H1 (cell line): ENCODE measurements at regions not wholly inside any gene's neighbourhood (a gene's known extent, or its start where the extent isn't known, plus 50 kb on each side); places are given as distances from the start of the nearest gene placed in this dataset.

Experiments used
- CTCF ChIA-PET: fragments of 300-600 bp; sonication (Branson Sonifier 250); formaldehyde crosslinking; loops from one replicate; lab custom pipeline; 2021; ENCODE audit not compliant: partially characterized antibody; lab: Charles Lee
- POLR2A ChIA-PET: fragments of 300-600 bp; sonication (Branson Sonifier 250); formaldehyde crosslinking; loops from one replicate; lab custom pipeline; 2021; ENCODE audit warnings: inconsistent platforms; ENCODE audit not compliant: partially characterized antibody; lab: Charles Lee
- DNase-seq, 2 experiments: peaks; one replicate each; pipeline versions ENCODE4 v3.0.0 to v3.0.0-alpha.2; 2010 to 2022; ENCODE audit warnings: low spot score in 2 of 2, low read depth in 1 of 2, mixed read lengths in 1 of 2
- FAIRE-seq: peaks from 2 replicates; lab custom pipeline; 2011; peaks lifted over from hg19 to GRCh38; lab: Jason Lieb, UNC
- H2AFZ ChIP-seq: 2 replicates; pipeline ENCODE4 v1.8.1; 2012; ENCODE audit warnings: low read length, inconsistent platforms
- H2AK5ac ChIP-seq: 2 replicates; pipeline ENCODE4 v1.6.1; 2013; ENCODE audit warnings: low read depth, low read length
- H2BK120ac ChIP-seq: replicated peaks from 2 replicates; pipeline ENCODE3; 2013; ENCODE audit warnings: low read depth, low read length, inconsistent platforms
- H2BK12ac ChIP-seq: 2 replicates; pipeline ENCODE4 v1.6.1; 2013; ENCODE audit warnings: low read depth, low read length
- H2BK15ac ChIP-seq: 2 replicates; pipeline ENCODE4 v1.6.1; 2013; ENCODE audit warnings: low read length
- H2BK20ac ChIP-seq: 2 replicates; pipeline ENCODE4 v1.6.1; 2013; ENCODE audit warnings: low read length
- H2BK5ac ChIP-seq: 2 replicates; pipeline ENCODE4 v1.6.1; 2013; ENCODE audit warnings: low read depth, low read length
- H3K14ac ChIP-seq: 2 replicates; pipeline ENCODE4 v1.6.1; 2013; ENCODE audit warnings: inconsistent platforms; ENCODE audit not compliant: insufficient read length
- H3K18ac ChIP-seq: 2 replicates; pipeline ENCODE4 v1.6.1; 2013; ENCODE audit warnings: low read length; ENCODE audit errors: extremely low read depth
- H3K23ac ChIP-seq: 2 replicates; pipeline ENCODE4 v1.6.1; 2013; ENCODE audit warnings: inconsistent platforms; ENCODE audit not compliant: insufficient read length
- H3K23me2 ChIP-seq: 2 replicates; pipeline ENCODE4 v1.6.1; 2013; ENCODE audit warnings: low read depth, low read length
- H3K27ac ChIP-seq: 2 replicates; pipeline ENCODE4 v1.6.1; 2011; ENCODE audit warnings: low read depth, low read length, inconsistent platforms
- H3K27me3 ChIP-seq, 4 experiments: replicated peaks in 1 of 4; 1 replicate in 1 of 4; 2 replicates in 3 of 4; pipeline versions ENCODE4 v1.6.1 to v1.8.1; 2011 to 2013; ENCODE audit warnings: low read length in 3 of 4, mild to moderate bottlenecking in 3 of 4, inconsistent platforms in 2 of 4, mixed read lengths in 2 of 4, moderate library complexity in 1 of 4; ENCODE audit not compliant: control insufficient read depth in 3 of 4, insufficient read depth in 3 of 4; ENCODE audit errors: extremely low read depth in 1 of 4
- H3K36me3 ChIP-seq, 4 experiments: 2 replicates each; pipeline versions ENCODE4 v1.6.1 to v1.8.1; 2011 to 2013; ENCODE audit warnings: mild to moderate bottlenecking in 4 of 4, low read length in 3 of 4, moderate library complexity in 2 of 4, control low read depth in 1 of 4, inconsistent platforms in 1 of 4; ENCODE audit not compliant: insufficient read depth in 4 of 4, control insufficient read depth in 2 of 4
- H3K4ac ChIP-seq: replicated peaks from 2 replicates; pipeline ENCODE3; 2013; ENCODE audit warnings: low read length, low read depth, mixed read lengths, inconsistent platforms; ENCODE audit not compliant: insufficient read length
- H3K4me1 ChIP-seq, 4 experiments: replicated peaks in 1 of 4; 1 replicate in 1 of 4; 2 replicates in 3 of 4; pipeline versions ENCODE4 v1.6.1 to v1.8.1; 2011 to 2013; ENCODE audit warnings: low read length in 3 of 4, inconsistent platforms in 2 of 4, mixed read lengths in 1 of 4; ENCODE audit not compliant: insufficient read depth in 4 of 4, control insufficient read depth in 3 of 4
- H3K4me2 ChIP-seq, 2 experiments: 2 replicates each; pipeline versions ENCODE4 v1.6.1 to v1.8.1; 2011 to 2013; ENCODE audit warnings: low read depth in 2 of 2, low read length in 2 of 2, control low read depth in 1 of 2, inconsistent platforms in 1 of 2, mild to moderate bottlenecking in 1 of 2; ENCODE audit not compliant: insufficient read depth in 1 of 2
- H3K4me3 ChIP-seq, 4 experiments: fragments of 200-600, 300-600 bp in 1 of 4; sonication (generic), shearing (Covaris generic), sonication (Bioruptor Twin) in 1 of 4; 2 replicates each; pipeline versions ENCODE4 v1.5.1 to v1.8.1; 2011 to 2016; ENCODE audit warnings: low read length in 4 of 4, low read depth in 3 of 4, control low read depth in 2 of 4, inconsistent platforms in 2 of 4, mild to moderate bottlenecking in 2 of 4, mixed read lengths in 1 of 4, moderate library complexity in 1 of 4; ENCODE audit not compliant: insufficient read depth in 2 of 4; ENCODE audit errors: extremely low read depth in 1 of 4
- H3K56ac ChIP-seq: replicated peaks from 2 replicates; pipeline ENCODE3; 2013; ENCODE audit warnings: low read depth, mild to moderate bottlenecking, mixed read lengths, low read length, inconsistent platforms; ENCODE audit not compliant: insufficient read length
- H3K79me1 ChIP-seq: 2 replicates; pipeline ENCODE4 v1.6.1; 2013; ENCODE audit warnings: low read depth, low read length, control low read depth
- H3K79me2 ChIP-seq, 2 experiments: 2 replicates each; pipeline versions ENCODE4 v1.6.1 to v1.8.1; 2012 to 2013; ENCODE audit warnings: low read length in 2 of 2, mild to moderate bottlenecking in 2 of 2, inconsistent platforms in 1 of 2; ENCODE audit not compliant: insufficient read depth in 2 of 2, control insufficient read depth in 1 of 2
- H3K9ac ChIP-seq, 4 experiments: replicated peaks in 1 of 4; 1 replicate in 1 of 4; 2 replicates in 3 of 4; pipeline versions ENCODE4 v1.6.1 to v1.8.1; 2011 to 2013; ENCODE audit warnings: low read depth in 3 of 4, low read length in 3 of 4, control low read depth in 2 of 4, mild to moderate bottlenecking in 2 of 4, moderate library complexity in 2 of 4, inconsistent platforms in 1 of 4; ENCODE audit errors: extremely low read depth in 1 of 4
- H3K9me3 ChIP-seq, 2 experiments: 2 replicates each; pipeline versions ENCODE4 v1.6.1 to v1.8.1; 2012 to 2013; ENCODE audit warnings: mild to moderate bottlenecking in 2 of 2, moderate library complexity in 2 of 2, control low read depth in 1 of 2, inconsistent platforms in 1 of 2, low read depth in 1 of 2, low read length in 1 of 2, mixed read lengths in 1 of 2; ENCODE audit not compliant: insufficient read depth in 2 of 2
- H4K20me1 ChIP-seq, 2 experiments: replicated peaks in 1 of 2; 2 replicates each; pipeline versions ENCODE3 to v1.8.1; 2011 to 2013; ENCODE audit warnings: inconsistent platforms in 2 of 2, low read length in 2 of 2, mild to moderate bottlenecking in 1 of 2; ENCODE audit not compliant: insufficient read depth in 2 of 2, control insufficient read depth in 1 of 2
- H4K5ac ChIP-seq: 2 replicates; pipeline ENCODE4 v1.6.1; 2013; ENCODE audit warnings: low read length, low read depth, mixed read lengths, inconsistent platforms; ENCODE audit not compliant: insufficient read length
- H4K8ac ChIP-seq: 2 replicates; pipeline ENCODE4 v1.8.0; 2013; ENCODE audit warnings: mild to moderate bottlenecking, moderate library complexity, low read length, inconsistent platforms; ENCODE audit not compliant: insufficient read depth; ENCODE audit errors: extremely low read depth
- H4K91ac ChIP-seq: replicated peaks from 2 replicates; pipeline ENCODE3; 2013; ENCODE audit warnings: low read length, mixed read lengths, inconsistent platforms; ENCODE audit not compliant: insufficient read length
- CHD1 ChIP-seq: IDR thresholded peaks from 2 replicates; pipeline ENCODE4 v1.6.1; 2012; ENCODE audit warnings: low read depth, low read length, improper control_type of control experiment
- FOSL1 ChIP-seq: IDR thresholded peaks from 2 replicates; pipeline ENCODE4 v1.6.1; 2011; ENCODE audit warnings: mild to moderate bottlenecking, low read depth, low read length, moderate library complexity; ENCODE audit not compliant: insufficient read depth
- KDM4A ChIP-seq: IDR thresholded peaks from one replicate; pipeline ENCODE4 v1.7.1; 2012; ENCODE audit warnings: low read depth, mild to moderate bottlenecking, moderate library complexity, low read length, inconsistent platforms; ENCODE audit not compliant: severe bottlenecking
- RFX5 ChIP-seq: IDR thresholded peaks from 2 replicates; pipeline ENCODE4 v1.6.1; 2011; ENCODE audit warnings: low read depth, low read length, improper control_type of control experiment, borderline replicate concordance
- WGBS, 2 experiments: shearing (Covaris generic) in 1 of 2; methylation state at CpG; one replicate each; pipeline versions ENCODE4 v1.1.6 to v1.1.7; 2013 to 2015; ENCODE audit warnings: low lambda C conversion rate in 2 of 2, mixed read lengths in 2 of 2, inconsistent platforms in 1 of 2, low coverage in 1 of 2, missing lambda C conversion rate in 1 of 2; ENCODE audit not compliant: insufficient replicate concordance in 2 of 2, insufficient coverage in 1 of 2, insufficient read length in 1 of 2; ENCODE audit errors: extremely low coverage in 1 of 2, missing lambda C conversion rate in 1 of 2; 5-methylcytosine and 5-hydroxymethylcytosine counted together

GRCh38 chr12:89257340-89257739, 95.0 kb downstream of the DUSP6 start:
- Histone ChIP-seq H3K4ac (no peak overlapping the region), H2BK12ac (no peak overlapping the region), H2AK5ac (no peak overlapping the region), H2BK15ac (no peak overlapping the region), H3K36me3 (no peaks in the 10 kb centered on the region), H3K9ac (no peak overlapping the region), H4K8ac (no peak overlapping the region), H3K23me2 (no peaks in the 10 kb centered on the region), H3K4me1 (peaks cover 0 to 3% (median 0%) of the 10 kb centered on the region in 4 experiments; a peak in 1 of 7 replicates), H3K56ac (no peak overlapping the region), H2BK20ac (no peak overlapping the region), H4K5ac (no peak overlapping the region), H4K91ac (no peak overlapping the region), H3K14ac (no peak overlapping the region), H3K9me3 (no peaks in the 10 kb centered on the region), H3K27ac (no peak overlapping the region), H3K4me3 (no peak overlapping the region), H3K23ac (no peak overlapping the region), H2AFZ (no peak overlapping the region), H4K20me1 (no peaks in the 10 kb centered on the region), H3K18ac (no peak overlapping the region), H3K79me2 (no peaks in the 10 kb centered on the region), H3K4me2 (no peak overlapping the region), H2BK5ac (no peak overlapping the region), H3K79me1 (no peaks in the 10 kb centered on the region), H3K27me3 (no peaks in the 10 kb centered on the region), H2BK120ac (no peak overlapping the region)
- no peak for TF ChIP-seq RFX5
- TF ChIP-seq KDM4A = no peak
- no peak for TF ChIP-seq FOSL1
- no peak for TF ChIP-seq CHD1
- WGBS, 2 experiments = 93% methylated on average over 5 of the region's 5 CpGs; no CpG with 5 or more reads in 1 of the 2 experiments
- no peak for FAIRE-seq
- CTCF ChIA-PET = interaction anchor here (1.2 to 1.6 kb wide), 3 partner anchors 29 to 240 kb away, joined by 3 to 4 read pairs (median 3); no protein-coding TSS in a partner anchor
- no peak for DNase-seq
- POLR2A ChIA-PET = no interaction called here
